ENCODE measurements at regions not wholly inside any gene's neighbourhood (a gene's known extent, or its start where the extent isn't known, plus 50 kb on each side); places are given as distances from the start of the nearest gene placed in this dataset.

DNA sequence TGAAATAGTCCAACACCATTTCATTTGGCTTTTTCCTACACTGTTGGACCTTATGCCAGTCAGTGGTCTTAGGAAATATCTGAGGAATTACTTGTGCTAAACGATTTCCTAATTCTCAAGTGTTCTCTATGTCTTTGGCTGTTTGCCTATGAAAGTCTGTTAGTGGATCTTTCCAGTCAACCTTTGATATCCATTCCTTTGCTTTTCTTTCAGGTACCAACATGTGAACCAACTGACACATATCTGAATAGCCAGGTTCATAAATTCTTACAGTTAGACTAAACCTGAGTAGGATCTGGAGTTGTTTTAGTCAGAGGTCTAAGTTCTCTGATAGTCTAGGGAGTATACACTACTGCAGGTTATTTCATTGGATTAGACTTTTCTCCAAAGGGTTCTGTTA lies 343.5 kb upstream of the LRRC3B start:
- TF ChIP-seq, protein P1, sequence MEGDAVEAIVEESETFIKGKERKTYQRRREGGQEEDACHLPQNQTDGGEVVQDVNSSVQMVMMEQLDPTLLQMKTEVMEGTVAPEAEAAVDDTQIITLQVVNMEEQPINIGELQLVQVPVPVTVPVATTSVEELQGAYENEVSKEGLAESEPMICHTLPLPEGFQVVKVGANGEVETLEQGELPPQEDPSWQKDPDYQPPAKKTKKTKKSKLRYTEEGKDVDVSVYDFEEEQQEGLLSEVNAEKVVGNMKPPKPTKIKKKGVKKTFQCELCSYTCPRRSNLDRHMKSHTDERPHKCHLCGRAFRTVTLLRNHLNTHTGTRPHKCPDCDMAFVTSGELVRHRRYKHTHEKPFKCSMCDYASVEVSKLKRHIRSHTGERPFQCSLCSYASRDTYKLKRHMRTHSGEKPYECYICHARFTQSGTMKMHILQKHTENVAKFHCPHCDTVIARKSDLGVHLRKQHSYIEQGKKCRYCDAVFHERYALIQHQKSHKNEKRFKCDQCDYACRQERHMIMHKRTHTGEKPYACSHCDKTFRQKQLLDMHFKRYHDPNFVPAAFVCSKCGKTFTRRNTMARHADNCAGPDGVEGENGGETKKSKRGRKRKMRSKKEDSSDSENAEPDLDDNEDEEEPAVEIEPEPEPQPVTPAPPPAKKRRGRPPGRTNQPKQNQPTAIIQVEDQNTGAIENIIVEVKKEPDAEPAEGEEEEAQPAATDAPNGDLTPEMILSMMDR (IDR thresholded peaks at IDR 0.05; ENCODE audit: insufficient read depth, low read depth, low read length), result no peak
- no peak for TF ChIP-seq EZH2 (IDR thresholded peaks at IDR 0.05; ENCODE audit: insufficient read depth, low read length)

All from astrocyte (in vitro differentiated cells and primary cell).